Uterus (tissue), 2 donors: ENCODE measurements at regions not wholly inside any gene's neighbourhood (a gene's known extent, or its start where the extent isn't known, plus 50 kb on each side); places are given as distances from the start of the nearest gene placed in this dataset.

ENCODE experiments used
- POLR2A ChIP-seq, 2 donors: fragments of 450-650 bp; IDR thresholded peaks; one replicate each; pipeline ENCODE4 v1.6.1; 2016; ENCODE audit warnings: antibody characterized with exemption in 2 of 2, mild to moderate bottlenecking in 1 of 2, moderate library complexity in 1 of 2
- TF ChIP-seq, protein P1 (sequence below), 4 experiments: fragments of 200-600 bp in 2 of 4; fragments of 450-650 bp in 2 of 4; sonication (generic) in 2 of 4; IDR thresholded peaks; one replicate each; pipeline ENCODE4 v1.5.1; 2016 to 2019; ENCODE audit warnings: antibody characterized with exemption in 4 of 4, mild to moderate bottlenecking in 2 of 4, moderate library complexity in 1 of 4

DNA sequence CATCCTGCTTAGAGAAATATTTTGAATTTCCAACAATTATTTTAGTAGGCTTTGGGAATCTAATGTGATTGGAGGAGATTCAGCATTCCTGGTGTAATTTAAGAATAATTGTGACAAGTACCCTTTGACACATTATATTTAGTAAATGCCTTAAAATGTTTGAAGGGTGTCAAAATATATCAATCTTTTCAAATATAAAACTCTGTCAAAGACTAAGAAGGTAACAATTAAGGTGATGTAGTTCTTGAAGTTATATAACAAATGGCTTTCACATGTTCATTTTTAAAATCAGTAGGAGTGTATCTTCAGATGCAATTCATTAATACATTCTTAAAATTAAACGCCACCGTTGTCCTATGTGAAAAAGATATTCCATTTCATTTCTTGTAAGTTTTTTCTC is 1977.1 kb upstream of the CDH9 start:
- TF ChIP-seq, protein P1, sequence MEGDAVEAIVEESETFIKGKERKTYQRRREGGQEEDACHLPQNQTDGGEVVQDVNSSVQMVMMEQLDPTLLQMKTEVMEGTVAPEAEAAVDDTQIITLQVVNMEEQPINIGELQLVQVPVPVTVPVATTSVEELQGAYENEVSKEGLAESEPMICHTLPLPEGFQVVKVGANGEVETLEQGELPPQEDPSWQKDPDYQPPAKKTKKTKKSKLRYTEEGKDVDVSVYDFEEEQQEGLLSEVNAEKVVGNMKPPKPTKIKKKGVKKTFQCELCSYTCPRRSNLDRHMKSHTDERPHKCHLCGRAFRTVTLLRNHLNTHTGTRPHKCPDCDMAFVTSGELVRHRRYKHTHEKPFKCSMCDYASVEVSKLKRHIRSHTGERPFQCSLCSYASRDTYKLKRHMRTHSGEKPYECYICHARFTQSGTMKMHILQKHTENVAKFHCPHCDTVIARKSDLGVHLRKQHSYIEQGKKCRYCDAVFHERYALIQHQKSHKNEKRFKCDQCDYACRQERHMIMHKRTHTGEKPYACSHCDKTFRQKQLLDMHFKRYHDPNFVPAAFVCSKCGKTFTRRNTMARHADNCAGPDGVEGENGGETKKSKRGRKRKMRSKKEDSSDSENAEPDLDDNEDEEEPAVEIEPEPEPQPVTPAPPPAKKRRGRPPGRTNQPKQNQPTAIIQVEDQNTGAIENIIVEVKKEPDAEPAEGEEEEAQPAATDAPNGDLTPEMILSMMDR (IDR thresholded peaks at IDR 0.05), result no peak
- no peak for TF ChIP-seq POLR2A (IDR thresholded peaks at IDR 0.05)
